Central memory CD8-positive, alpha-beta T cell (primary cell): ENCODE measurements at regions not wholly inside any gene's neighbourhood (a gene's known extent, or its start where the extent isn't known, plus 50 kb on each side); places are given as distances from the start of the nearest gene placed in this dataset.

Experiments used
- ATAC-seq: fragments of 150-1000 bp; cut with Tn5 transposase; replicated peaks from 2 replicates; pipeline ENCODE4 v1.10.0; 2022; ENCODE audit warnings: mild to moderate bottlenecking, moderate FRiP score, moderate number of reproducible peaks; ENCODE audit not compliant: poor library complexity, severe bottlenecking; ENCODE audit errors: extremely low read depth
- DNase-seq, 2 donors: peaks; one replicate each; pipeline ENCODE4 v3.0.0; 2021; ENCODE audit warnings: low spot score in 2 of 2
- H3K27ac Mint-ChIP-seq: one replicate; pipeline ENCODE4 v1.8.0; 2022; ENCODE audit warnings: low read depth, mild to moderate bottlenecking, moderate library complexity, mixed read lengths
- H3K27me3 Mint-ChIP-seq: one replicate; pipeline ENCODE4 v1.8.0; 2022; ENCODE audit warnings: mixed read lengths
- H3K36me3 Mint-ChIP-seq: one replicate; pipeline ENCODE4 v1.8.0; 2022; ENCODE audit warnings: mild to moderate bottlenecking, moderate library complexity, mixed read lengths; ENCODE audit not compliant: insufficient read depth
- H3K4me1 Mint-ChIP-seq: one replicate; pipeline ENCODE4 v1.8.0; 2022; ENCODE audit warnings: mixed read lengths
- H3K4me3 Mint-ChIP-seq: one replicate; pipeline ENCODE4 v1.8.0; 2022; ENCODE audit warnings: mild to moderate bottlenecking, moderate library complexity, mixed read lengths
- H3K9me3 Mint-ChIP-seq: one replicate; pipeline ENCODE4 v1.8.0; 2022; ENCODE audit warnings: mixed read lengths

- Mint-ChIP-seq H3K9me3 (no peaks in the 10 kb centered on the region), H3K4me3 (no peak overlapping the region), H3K4me1 (no peaks in the 10 kb centered on the region), H3K27me3 (peaks cover 31% of the 10 kb centered on the region), H3K36me3 (no peaks in the 10 kb centered on the region), H3K27ac (no peak overlapping the region)
- DNase-seq (no peak), ATAC-seq (no peak)
Measured at GRCh38 chr19:13615890-13616289, 109.6 kb upstream of the CACNA1A start.

- ATAC-seq, result no peak
- DNase-seq, result no peak
- peaks cover 41% of the 10 kb centered on the region for H3K27me3 Mint-ChIP-seq
- H3K27ac Mint-ChIP-seq, result no peak overlapping the region
- H3K9me3 Mint-ChIP-seq, result no peaks in the 10 kb centered on the region
- H3K36me3 Mint-ChIP-seq, result no peaks in the 10 kb centered on the region
- H3K4me3 Mint-ChIP-seq, result no peak overlapping the region
- H3K4me1 Mint-ChIP-seq, result peaks cover 7% of the 10 kb centered on the region
Measured at GRCh38 chr19:13613447-13613846, 107.2 kb upstream of the CACNA1A start.

- Mint-ChIP-seq H3K4me3 (no peak overlapping the region), H3K36me3 (no peaks in the 10 kb centered on the region), H3K9me3 (no peaks in the 10 kb centered on the region), H3K27me3 (peaks cover 32% of the 10 kb centered on the region), H3K4me1 (peaks cover 7% of the 10 kb centered on the region), H3K27ac (no peak overlapping the region)
- DNase-seq (no peak), ATAC-seq (no peak)
Measured at GRCh38 chr19:13611596-13611995, 105.3 kb upstream of the CACNA1A start.

GRCh38 chr19:13610039-13610691 is 103.9 kb upstream of the CACNA1A start:
- peaks cover 32% of the 10 kb centered on the region for H3K27me3 Mint-ChIP-seq
- no peak overlapping the region for H3K4me3 Mint-ChIP-seq
- H3K4me1 Mint-ChIP-seq, result peaks cover 7% of the 10 kb centered on the region
- H3K9me3 Mint-ChIP-seq, result no peaks in the 10 kb centered on the region
- DNase-seq, result no peak
- no peak overlapping the region for H3K27ac Mint-ChIP-seq
- H3K36me3 Mint-ChIP-seq, result no peaks in the 10 kb centered on the region
- ATAC-seq, result peak; percentile 32

GRCh38 chr19:13606156-13606555 is 99.9 kb upstream of the CACNA1A start:
- Mint-ChIP-seq H3K36me3 (no peaks in the 10 kb centered on the region), H3K4me1 (peaks cover 7% of the 10 kb centered on the region), H3K27me3 (peaks cover 40% of the 10 kb centered on the region), H3K27ac (no peak overlapping the region), H3K9me3 (no peaks in the 10 kb centered on the region), H3K4me3 (no peak overlapping the region)
- ATAC-seq, result no peak
- no peak for DNase-seq

- Mint-ChIP-seq H3K27me3 (peaks cover 34% of the 10 kb centered on the region), H3K4me1 (peaks cover 3% of the 10 kb centered on the region), H3K27ac (no peak overlapping the region), H3K4me3 (no peak overlapping the region), H3K36me3 (no peaks in the 10 kb centered on the region), H3K9me3 (no peaks in the 10 kb centered on the region)
- ATAC-seq (no peak), DNase-seq (no peak)
Measured at GRCh38 chr19:13604902-13605586, 98.8 kb upstream of the CACNA1A start.

- Mint-ChIP-seq H3K4me1 (no peaks in the 10 kb centered on the region), H3K4me3 (no peak overlapping the region), H3K27ac (no peak overlapping the region), H3K36me3 (no peaks in the 10 kb centered on the region), H3K9me3 (no peaks in the 10 kb centered on the region), H3K27me3 (peaks cover 46% of the 10 kb centered on the region)
- no peak for ATAC-seq
- no peak for DNase-seq
Measured at GRCh38 chr19:13600802-13601201, 94.5 kb upstream of the CACNA1A start.

GRCh38 chr19:13600091-13600490 is 93.8 kb upstream of the CACNA1A start:
- Mint-ChIP-seq H3K36me3 (no peaks in the 10 kb centered on the region), H3K27me3 (peaks cover 53% of the 10 kb centered on the region), H3K27ac (no peak overlapping the region), H3K4me1 (no peaks in the 10 kb centered on the region), H3K4me3 (no peak overlapping the region), H3K9me3 (no peaks in the 10 kb centered on the region)
- no peak for ATAC-seq
- no peak for DNase-seq

GRCh38 chr19:13599681-13600080 is 93.4 kb upstream of the CACNA1A start:
- DNase-seq (no peak), ATAC-seq (no peak)
- H3K4me3 Mint-ChIP-seq, result no peak overlapping the region
- H3K27ac Mint-ChIP-seq, result no peak overlapping the region
- no peaks in the 10 kb centered on the region for H3K36me3 Mint-ChIP-seq
- no peaks in the 10 kb centered on the region for H3K9me3 Mint-ChIP-seq
- no peaks in the 10 kb centered on the region for H3K4me1 Mint-ChIP-seq
- H3K27me3 Mint-ChIP-seq, result peaks cover 58% of the 10 kb centered on the region

- Mint-ChIP-seq H3K27me3 (peaks cover 63% of the 10 kb centered on the region), H3K27ac (no peak overlapping the region), H3K4me1 (no peaks in the 10 kb centered on the region), H3K9me3 (no peaks in the 10 kb centered on the region), H3K36me3 (peaks cover 1% of the 10 kb centered on the region), H3K4me3 (no peak overlapping the region)
- ATAC-seq (no peak), DNase-seq (no peak)
Measured at GRCh38 chr19:13598098-13598497, 91.8 kb upstream of the CACNA1A start.

GRCh38 chr19:13597640-13598039 is 91.4 kb upstream of the CACNA1A start:
- Mint-ChIP-seq H3K27ac (no peak overlapping the region), H3K9me3 (no peaks in the 10 kb centered on the region), H3K4me1 (no peaks in the 10 kb centered on the region), H3K27me3 (peaks cover 60% of the 10 kb centered on the region), H3K4me3 (no peak overlapping the region), H3K36me3 (peaks cover 1% of the 10 kb centered on the region)
- peak in 1 of 2 donors; percentile 23 for DNase-seq
- peak; percentile 58 for ATAC-seq

GRCh38 chr19:13588957-13589833 is 82.9 kb upstream of the CACNA1A start:
- Mint-ChIP-seq H3K27me3 (peaks cover 46% of the 10 kb centered on the region), H3K4me3 (no peak overlapping the region), H3K9me3 (no peaks in the 10 kb centered on the region)

More at GRCh38 chr19:13588957-13589833, 82.9 kb upstream of the CACNA1A start:
- H3K36me3 Mint-ChIP-seq, result peaks cover 1% of the 10 kb centered on the region
- no peak overlapping the region for H3K27ac Mint-ChIP-seq
- ATAC-seq (peak; percentile 77), DNase-seq (peak; percentile 74 to 81)
- H3K4me1 Mint-ChIP-seq, result no peaks in the 10 kb centered on the region
